Frontal cortex (tissue), 3 donors: ENCODE measurements at regions not wholly inside any gene's neighbourhood (a gene's known extent, or its start where the extent isn't known, plus 50 kb on each side); places are given as distances from the start of the nearest gene placed in this dataset.
"Not testable (repeated sequence)": the region's sequence is repeated elsewhere in the genome, so short reads cannot be mapped to it uniquely, and the experiment has no call there.

Source experiments
- DNase-seq, 2 donors: peaks; one replicate each; pipeline ENCODE4 v3.0.0; 2012; ENCODE audit warnings: low spot score in 2 of 2
- FAIRE-seq: peaks from 2 replicates; lab custom pipeline; 2012; peaks lifted over from hg19 to GRCh38; lab: Jason Lieb, UNC
- donor health status: control.
- donor health status: control.
- donor health status: control.

- DNase-seq = no peak
- no peak for FAIRE-seq
Measured at GRCh38 chr10:23859598-23859997, 349.3 kb upstream of the KIAA1217 start.

GRCh38 chr10:23864631-23865147, 344.2 kb upstream of the KIAA1217 start:
- no peak for FAIRE-seq
- no peak for DNase-seq

GRCh38 chr10:23866985-23867384, 342.0 kb upstream of the KIAA1217 start:
- not testable (repeated sequence) for FAIRE-seq, DNase-seq

- DNase-seq (no peak), FAIRE-seq (no peak)
Measured at GRCh38 chr10:23868121-23868520, 340.8 kb upstream of the KIAA1217 start.

GRCh38 chr10:23869548-23869947, 339.4 kb upstream of the KIAA1217 start:
- FAIRE-seq (no peak), DNase-seq (no peak)

GRCh38 chr10:23869996-23870395, 338.9 kb upstream of the KIAA1217 start:
- FAIRE-seq (no peak), DNase-seq (no peak)

- no peak for FAIRE-seq
- no peak for DNase-seq
Measured at GRCh38 chr10:23870651-23871610, 338.0 kb upstream of the KIAA1217 start.

- DNase-seq (no peak), FAIRE-seq (no peak)
Measured at GRCh38 chr10:23872290-23872689, 336.6 kb upstream of the KIAA1217 start.

GRCh38 chr10:23877791-23878320, 331.1 kb upstream of the KIAA1217 start:
- FAIRE-seq (no peak), DNase-seq (no peak)

- DNase-seq = no peak
- no peak for FAIRE-seq
Measured at GRCh38 chr10:23884670-23885069, 324.3 kb upstream of the KIAA1217 start.

- DNase-seq (no peak), FAIRE-seq (no peak)
Measured at GRCh38 chr10:23885853-23886252, 323.1 kb upstream of the KIAA1217 start.

- DNase-seq (no peak), FAIRE-seq (no peak)
Measured at GRCh38 chr10:23886355-23886754, 322.6 kb upstream of the KIAA1217 start.

- FAIRE-seq = no peak
- no peak for DNase-seq
Measured at GRCh38 chr10:23891301-23891700, 317.6 kb upstream of the KIAA1217 start.

- FAIRE-seq = no peak
- DNase-seq = no peak
Measured at GRCh38 chr10:23892296-23892695, 316.6 kb upstream of the KIAA1217 start.

GRCh38 chr10:23897267-23897666, 311.7 kb upstream of the KIAA1217 start:
- DNase-seq (no peak), FAIRE-seq (no peak)

GRCh38 chr10:23897861-23898260, 311.1 kb upstream of the KIAA1217 start:
- DNase-seq (no peak), FAIRE-seq (no peak)

GRCh38 chr10:23899166-23899565, 309.8 kb upstream of the KIAA1217 start:
- DNase-seq (no peak), FAIRE-seq (no peak)

- DNase-seq = no peak
- no peak for FAIRE-seq
Measured at GRCh38 chr10:23910291-23910690, 298.6 kb upstream of the KIAA1217 start.

- no peak for DNase-seq
- no peak for FAIRE-seq
Measured at GRCh38 chr10:23912884-23913404, 296.0 kb upstream of the KIAA1217 start.

- no peak for DNase-seq
- FAIRE-seq = no peak
Measured at GRCh38 chr10:23914641-23915040, 294.3 kb upstream of the KIAA1217 start.

- DNase-seq (no peak), FAIRE-seq (no peak)
Measured at GRCh38 chr10:23917251-23917840, 291.6 kb upstream of the KIAA1217 start.
